ENCODE measurements at regions not wholly inside any gene's neighbourhood (a gene's known extent, or its start where the extent isn't known, plus 50 kb on each side); places are given as distances from the start of the nearest gene placed in this dataset.

DNA sequence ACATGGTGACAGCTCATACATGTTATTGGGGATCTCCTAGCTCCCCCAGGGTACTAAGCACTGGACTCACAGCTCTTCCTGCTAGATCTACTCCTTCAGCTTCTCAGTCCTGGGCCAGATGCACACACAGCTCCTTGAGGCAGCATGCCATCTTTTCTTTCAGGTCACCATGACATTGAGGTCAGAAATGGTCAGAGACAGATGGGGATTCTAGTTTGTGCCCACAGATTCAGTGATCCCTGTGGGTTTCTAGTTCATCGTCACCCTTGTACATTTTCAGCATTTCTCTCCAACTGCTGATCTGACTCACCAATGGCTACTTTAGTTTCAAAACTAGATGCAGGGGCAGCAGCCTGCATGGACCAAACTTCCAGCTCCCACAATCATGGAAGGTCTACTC, 560.7 kb upstream of the PSMD7 start:
- TF ChIP-seq, protein P1, sequence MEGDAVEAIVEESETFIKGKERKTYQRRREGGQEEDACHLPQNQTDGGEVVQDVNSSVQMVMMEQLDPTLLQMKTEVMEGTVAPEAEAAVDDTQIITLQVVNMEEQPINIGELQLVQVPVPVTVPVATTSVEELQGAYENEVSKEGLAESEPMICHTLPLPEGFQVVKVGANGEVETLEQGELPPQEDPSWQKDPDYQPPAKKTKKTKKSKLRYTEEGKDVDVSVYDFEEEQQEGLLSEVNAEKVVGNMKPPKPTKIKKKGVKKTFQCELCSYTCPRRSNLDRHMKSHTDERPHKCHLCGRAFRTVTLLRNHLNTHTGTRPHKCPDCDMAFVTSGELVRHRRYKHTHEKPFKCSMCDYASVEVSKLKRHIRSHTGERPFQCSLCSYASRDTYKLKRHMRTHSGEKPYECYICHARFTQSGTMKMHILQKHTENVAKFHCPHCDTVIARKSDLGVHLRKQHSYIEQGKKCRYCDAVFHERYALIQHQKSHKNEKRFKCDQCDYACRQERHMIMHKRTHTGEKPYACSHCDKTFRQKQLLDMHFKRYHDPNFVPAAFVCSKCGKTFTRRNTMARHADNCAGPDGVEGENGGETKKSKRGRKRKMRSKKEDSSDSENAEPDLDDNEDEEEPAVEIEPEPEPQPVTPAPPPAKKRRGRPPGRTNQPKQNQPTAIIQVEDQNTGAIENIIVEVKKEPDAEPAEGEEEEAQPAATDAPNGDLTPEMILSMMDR (conservative IDR thresholded peaks at IDR 0.05; ENCODE audit: low read length), result no peak
- TF ChIP-seq EZH2phosphoT487 (IDR thresholded peaks at IDR 0.05; ENCODE audit: borderline replicate concordance, low read depth, low read length), result no peak

All from OCI-LY7 (cell line).